Upper lobe of right lung (tissue), 1 donor: ENCODE measurements at regions not wholly inside any gene's neighbourhood (a gene's known extent, or its start where the extent isn't known, plus 50 kb on each side); places are given as distances from the start of the nearest gene placed in this dataset.

Source experiments
- ATAC-seq: fragments of 200-7000 bp; cut with Tn5 transposase; one replicate; pipeline ENCODE4 v1.9.1; 2020; ENCODE audit warnings: mild to moderate bottlenecking, moderate library complexity
- DNase-seq: peaks from one replicate; pipeline ENCODE4 v3.0.0-alpha.2; 2020
- H3K27ac ChIP-seq: fragments of 200-600 bp; one replicate; pipeline ENCODE4 v1.8.0; 2022
- H3K27me3 ChIP-seq: fragments of 200-600 bp; one replicate; pipeline ENCODE4 v1.8.0; 2022; ENCODE audit warnings: mild to moderate bottlenecking
- H3K36me3 ChIP-seq: fragments of 200-600 bp; one replicate; pipeline ENCODE4 v1.8.0; 2022
- H3K4me1 ChIP-seq: fragments of 200-600 bp; one replicate; pipeline ENCODE4 v1.8.0; 2022
- H3K4me3 ChIP-seq: fragments of 200-600 bp; one replicate; pipeline ENCODE4 v1.8.0; 2022; ENCODE audit warnings: mild to moderate bottlenecking
- H3K9me3 ChIP-seq: fragments of 200-600 bp; one replicate; pipeline ENCODE4 v1.8.0; 2022
- intact Hi-C: fragments of 100-400 bp; cut with DNase I; formaldehyde crosslinking; loops from one replicate; pipeline ENCODE4 v1.11.0; 2022
- TF ChIP-seq, protein P1 (sequence below): fragments of 200-600 bp; IDR thresholded peaks from one replicate; pipeline ENCODE4 v1.8.0; 2022; ENCODE audit warnings: antibody characterized with exemption
- donor health status: DM: no; HTN: yes; CAD: no; lungs with severe emphysema.

- no peaks in the 10 kb centered on the region for H3K4me1 ChIP-seq
- TF ChIP-seq, protein P1, sequence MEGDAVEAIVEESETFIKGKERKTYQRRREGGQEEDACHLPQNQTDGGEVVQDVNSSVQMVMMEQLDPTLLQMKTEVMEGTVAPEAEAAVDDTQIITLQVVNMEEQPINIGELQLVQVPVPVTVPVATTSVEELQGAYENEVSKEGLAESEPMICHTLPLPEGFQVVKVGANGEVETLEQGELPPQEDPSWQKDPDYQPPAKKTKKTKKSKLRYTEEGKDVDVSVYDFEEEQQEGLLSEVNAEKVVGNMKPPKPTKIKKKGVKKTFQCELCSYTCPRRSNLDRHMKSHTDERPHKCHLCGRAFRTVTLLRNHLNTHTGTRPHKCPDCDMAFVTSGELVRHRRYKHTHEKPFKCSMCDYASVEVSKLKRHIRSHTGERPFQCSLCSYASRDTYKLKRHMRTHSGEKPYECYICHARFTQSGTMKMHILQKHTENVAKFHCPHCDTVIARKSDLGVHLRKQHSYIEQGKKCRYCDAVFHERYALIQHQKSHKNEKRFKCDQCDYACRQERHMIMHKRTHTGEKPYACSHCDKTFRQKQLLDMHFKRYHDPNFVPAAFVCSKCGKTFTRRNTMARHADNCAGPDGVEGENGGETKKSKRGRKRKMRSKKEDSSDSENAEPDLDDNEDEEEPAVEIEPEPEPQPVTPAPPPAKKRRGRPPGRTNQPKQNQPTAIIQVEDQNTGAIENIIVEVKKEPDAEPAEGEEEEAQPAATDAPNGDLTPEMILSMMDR = no peak
- ATAC-seq = no peak
- DNase-seq = no peak
- no peaks in the 10 kb centered on the region for H3K36me3 ChIP-seq
- H3K9me3 ChIP-seq = no peaks in the 10 kb centered on the region
- intact Hi-C loops = no loop called here
- H3K27me3 ChIP-seq = no peaks in the 10 kb centered on the region
- no peak overlapping the region for H3K4me3 ChIP-seq
- no peak overlapping the region for H3K27ac ChIP-seq
These were observed 85.7 kb upstream of the LAPTM4A start for GRCh38 chr2:20137131-20137571.

DNA sequence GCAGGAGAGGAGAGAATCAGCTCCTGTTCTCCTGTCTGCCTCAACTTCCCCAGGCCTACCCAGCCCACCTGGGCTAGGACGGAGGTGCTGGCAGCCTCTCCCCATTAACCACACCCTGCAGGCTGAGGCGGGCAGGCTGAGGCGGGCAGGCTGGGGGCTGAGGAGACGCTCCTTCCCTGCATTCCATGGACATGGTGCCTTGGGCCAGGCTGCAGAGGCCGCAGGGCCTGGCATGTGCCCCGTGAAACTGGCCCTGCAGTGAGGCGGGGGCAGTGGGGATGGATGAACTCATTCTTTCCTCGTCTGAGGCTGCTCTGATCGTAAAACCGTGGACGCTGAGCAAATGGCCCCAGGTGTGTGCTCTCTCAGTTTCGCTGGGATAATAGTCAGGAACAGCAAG, 84.7 kb upstream of the LAPTM4A start:
- ATAC-seq = peak; percentile 2
- Histone ChIP-seq H3K4me3 (no peak overlapping the region), H3K36me3 (no peaks in the 10 kb centered on the region), H3K27ac (no peak overlapping the region), H3K27me3 (no peaks in the 10 kb centered on the region), H3K4me1 (no peaks in the 10 kb centered on the region), H3K9me3 (no peaks in the 10 kb centered on the region)
- TF ChIP-seq, protein P1 = no peak
- no peak for DNase-seq
- intact Hi-C loops = no loop called here

DNA sequence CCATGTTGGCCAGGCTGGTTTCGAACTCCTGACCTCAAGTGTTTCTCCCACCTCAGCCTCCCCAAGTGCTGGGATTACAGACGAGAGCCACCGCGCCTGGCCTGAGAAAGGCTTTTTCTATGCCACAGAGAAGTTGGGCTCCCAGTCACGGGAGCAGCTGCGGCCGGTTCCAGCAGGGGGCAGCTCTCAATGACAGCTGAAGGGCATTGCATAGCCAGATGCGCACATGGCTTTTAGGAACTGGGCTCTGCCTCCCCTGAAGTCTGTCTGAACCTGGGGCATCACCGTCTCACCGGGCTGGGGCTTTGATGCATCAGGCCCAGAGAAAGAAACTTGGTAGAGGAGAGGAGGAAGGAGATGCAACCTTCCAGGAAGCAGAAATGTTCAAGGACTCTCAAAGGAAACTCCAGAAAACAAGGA, 84.2 kb upstream of the LAPTM4A start:
- Histone ChIP-seq H3K36me3 (no peaks in the 10 kb centered on the region), H3K27ac (no peak overlapping the region), H3K4me3 (no peak overlapping the region), H3K27me3 (no peaks in the 10 kb centered on the region), H3K4me1 (no peaks in the 10 kb centered on the region), H3K9me3 (no peaks in the 10 kb centered on the region)
- intact Hi-C loops = no loop called here
- TF ChIP-seq, protein P1 = peak; percentile 68
- ATAC-seq = peak; percentile 87
- peak; percentile 89 for DNase-seq

GRCh38 chr2:20132990-20133535, 81.6 kb upstream of the LAPTM4A start:
- Histone ChIP-seq H3K4me1 (no peaks in the 10 kb centered on the region), H3K9me3 (no peaks in the 10 kb centered on the region), H3K27ac (no peak overlapping the region), H3K27me3 (no peaks in the 10 kb centered on the region), H3K36me3 (no peaks in the 10 kb centered on the region), H3K4me3 (no peak overlapping the region)
- ATAC-seq = no peak
- TF ChIP-seq, protein P1 = no peak
- DNase-seq = no peak
- intact Hi-C loops = no loop called here

DNA sequence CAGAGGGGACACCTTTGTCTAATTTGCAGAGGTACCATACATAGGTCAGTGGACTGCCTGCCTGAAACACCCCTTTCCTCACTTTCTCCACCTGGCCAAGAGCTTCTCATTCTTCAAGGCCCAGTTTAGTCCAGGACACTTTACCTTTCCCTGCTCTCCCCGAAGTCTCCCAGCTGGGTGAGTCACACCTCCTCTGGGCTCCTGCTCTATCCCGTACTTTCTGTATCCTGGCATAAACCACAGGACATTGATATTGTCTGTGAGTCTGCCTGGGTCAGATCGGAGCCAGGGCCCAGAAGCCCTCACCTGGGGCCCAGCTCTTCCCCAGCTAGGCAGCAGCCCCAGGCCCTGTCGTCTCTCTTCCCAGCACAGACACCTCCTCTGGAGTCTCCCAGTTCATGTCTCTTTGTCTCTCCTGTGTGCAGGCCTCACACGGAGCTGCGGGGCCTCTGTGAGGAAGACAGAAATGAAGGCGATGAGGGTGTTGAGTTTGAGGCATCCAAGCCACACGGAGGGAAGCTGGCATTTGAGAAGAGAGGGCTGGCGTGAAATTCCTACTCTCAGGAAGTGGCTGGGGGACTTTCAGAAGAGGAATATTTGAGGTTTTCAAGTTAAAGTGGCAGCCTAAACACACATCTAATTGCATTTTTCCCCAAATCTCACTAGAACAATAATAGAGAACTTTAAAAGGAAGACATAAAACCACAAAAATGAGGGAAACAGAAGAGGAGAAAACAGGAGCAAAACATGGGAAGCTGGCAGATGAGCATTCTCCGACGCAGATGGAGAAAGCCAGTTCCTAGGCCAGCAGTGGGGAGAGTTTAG, 79.6 kb upstream of the LAPTM4A start:
- ATAC-seq = peak; percentile 6
- Histone ChIP-seq H3K36me3 (no peaks in the 10 kb centered on the region), H3K4me1 (no peaks in the 10 kb centered on the region), H3K9me3 (no peaks in the 10 kb centered on the region), H3K27me3 (no peaks in the 10 kb centered on the region), H3K27ac (no peak overlapping the region), H3K4me3 (no peak overlapping the region)
- no peak for DNase-seq
- intact Hi-C loops = no loop called here
- TF ChIP-seq, protein P1 = no peak
